ENCODE measurements at regions not wholly inside any gene's neighbourhood (a gene's known extent, or its start where the extent isn't known, plus 50 kb on each side); places are given as distances from the start of the nearest gene placed in this dataset.

DNA sequence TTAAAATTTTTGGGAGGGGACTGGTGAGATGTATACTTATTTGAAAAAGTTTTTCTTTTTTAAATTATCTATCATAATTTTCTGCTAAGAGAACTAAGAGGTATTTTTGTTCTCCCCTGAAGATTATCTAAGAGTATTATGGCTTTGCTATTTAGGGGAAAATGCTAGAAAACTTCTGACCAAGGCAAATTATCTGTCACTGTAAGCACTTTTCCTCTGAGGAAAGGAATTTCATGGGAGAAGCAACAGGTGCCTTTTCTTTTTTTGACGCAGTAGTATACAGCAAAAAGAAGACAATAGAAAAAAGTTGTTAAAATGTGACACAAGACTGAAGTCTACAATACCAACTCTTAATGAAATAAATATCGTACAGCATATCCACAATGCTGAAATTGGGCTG is 201.6 kb upstream of the NANOGP8 start:
- no peaks in the 10 kb centered on the region for H3K27me3 ChIP-seq (ENCODE audit: control insufficient read depth, insufficient read depth, low read length)
- no peak overlapping the region for H3K9ac ChIP-seq (ENCODE audit: insufficient read depth, low read length)
- no peak overlapping the region for H3K27ac ChIP-seq (ENCODE audit: insufficient read depth, low read length)
- no peaks in the 10 kb centered on the region for H3K36me3 ChIP-seq (ENCODE audit: control insufficient read depth, insufficient read depth, low read length)
- DNase-seq (ENCODE audit: low read depth in 2 of 2) = no peak
- no peaks in the 10 kb centered on the region for H3K79me2 ChIP-seq (ENCODE audit: control insufficient read depth, insufficient read depth, low read length)
- H2AFZ ChIP-seq (ENCODE audit: low read length) = no peak overlapping the region
- no peak for TF ChIP-seq EZH2 (IDR thresholded peaks at IDR 0.05; ENCODE audit: low read length, missing control alignments)
- H4K20me1 ChIP-seq (ENCODE audit: control insufficient read depth, extremely low read depth, insufficient read depth, low read length) = no peaks in the 10 kb centered on the region
- H3K9me3 ChIP-seq (ENCODE audit: control insufficient read depth, insufficient read depth, low read depth, low read length) = no peaks in the 10 kb centered on the region
- no peaks in the 10 kb centered on the region for H3K4me1 ChIP-seq (ENCODE audit: control insufficient read depth, extremely low read depth, insufficient read depth, low read length)
- no peak overlapping the region for H3K4me3 ChIP-seq (replicated peaks in 1 of 4; ENCODE audit: control extremely low read depth in 1 of 4, insufficient read depth in 1 of 4, low read depth in 3 of 4, low read length in 4 of 4)
- no peak overlapping the region for H3K4me2 ChIP-seq (ENCODE audit: extremely low read depth, insufficient read depth, low read length)

DNA sequence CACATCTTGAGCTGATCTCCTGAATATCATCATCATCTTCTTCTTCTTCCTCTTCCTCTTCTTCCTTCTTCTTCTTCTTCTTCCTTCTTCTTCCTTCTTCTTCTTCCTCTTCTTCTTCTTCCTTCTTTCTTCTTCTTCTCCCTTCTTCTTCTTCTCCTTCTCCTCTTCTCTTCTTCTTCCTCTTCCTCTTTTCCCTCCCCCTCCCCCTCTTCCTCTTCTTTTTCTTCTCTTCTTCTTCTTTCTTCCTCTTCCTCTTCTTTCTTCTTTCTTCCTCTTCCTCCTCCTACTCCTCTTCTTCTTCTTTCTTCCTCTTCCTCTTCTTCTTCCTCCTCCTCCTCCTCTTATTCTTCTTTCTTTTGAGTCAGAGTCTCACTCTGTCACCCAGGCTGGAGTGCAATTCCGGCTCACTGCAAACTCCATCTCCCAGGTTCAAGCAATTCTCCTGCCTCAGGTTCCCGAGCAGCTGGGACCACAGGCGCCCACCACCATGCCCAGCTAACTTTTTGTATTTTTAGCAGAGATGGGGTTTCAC is 197.9 kb upstream of the NANOGP8 start:
- H3K9ac ChIP-seq (ENCODE audit: insufficient read depth, low read length) = no peak overlapping the region
- H3K27me3 ChIP-seq (ENCODE audit: control insufficient read depth, insufficient read depth, low read length) = no peaks in the 10 kb centered on the region
- no peaks in the 10 kb centered on the region for H3K36me3 ChIP-seq (ENCODE audit: control insufficient read depth, insufficient read depth, low read length)
- no peak for DNase-seq (ENCODE audit: low read depth in 2 of 2)
- H3K4me1 ChIP-seq (ENCODE audit: control insufficient read depth, extremely low read depth, insufficient read depth, low read length) = no peaks in the 10 kb centered on the region
- H3K4me3 ChIP-seq (replicated peaks in 1 of 4; ENCODE audit: control extremely low read depth in 1 of 4, insufficient read depth in 1 of 4, low read depth in 3 of 4, low read length in 4 of 4) = no peak overlapping the region
- no peak overlapping the region for H2AFZ ChIP-seq (ENCODE audit: low read length)
- no peak overlapping the region for H3K4me2 ChIP-seq (ENCODE audit: extremely low read depth, insufficient read depth, low read length)
- no peaks in the 10 kb centered on the region for H4K20me1 ChIP-seq (ENCODE audit: control insufficient read depth, extremely low read depth, insufficient read depth, low read length)
- TF ChIP-seq EZH2 (IDR thresholded peaks at IDR 0.05; ENCODE audit: low read length, missing control alignments) = no peak
- no peak for TF ChIP-seq CTCF (conservative IDR thresholded peaks at IDR 0.05 in 1 of 2, IDR thresholded peaks at IDR 0.05 in 1 of 2; ENCODE audit: low read depth in 1 of 2, low read length in 2 of 2)
- no peaks in the 10 kb centered on the region for H3K79me2 ChIP-seq (ENCODE audit: control insufficient read depth, insufficient read depth, low read length)
- no peaks in the 10 kb centered on the region for H3K9me3 ChIP-seq (ENCODE audit: control insufficient read depth, insufficient read depth, low read depth, low read length)
- no peak overlapping the region for H3K27ac ChIP-seq (ENCODE audit: insufficient read depth, low read length)

DNA sequence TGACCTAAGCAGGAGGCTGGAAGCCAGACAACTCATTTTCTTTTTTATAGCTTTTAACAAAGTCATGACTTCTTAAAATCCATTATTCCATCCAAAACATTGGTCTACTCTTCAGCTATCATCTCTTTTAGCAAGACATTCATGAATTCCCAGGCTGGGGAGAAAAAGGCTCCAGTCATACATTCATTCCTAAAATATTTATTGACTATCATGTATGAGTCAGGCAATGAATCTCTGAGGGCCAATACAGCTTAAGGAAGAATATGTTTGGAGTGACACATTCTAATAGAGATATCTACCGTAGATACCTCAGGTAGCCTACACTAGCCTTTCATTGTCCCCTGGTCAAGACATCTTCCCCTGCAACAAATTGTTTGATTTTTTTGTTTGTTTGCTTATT is 196.4 kb upstream of the NANOGP8 start:
- H3K79me2 ChIP-seq (ENCODE audit: control insufficient read depth, insufficient read depth, low read length) = no peaks in the 10 kb centered on the region
- no peak overlapping the region for H3K9ac ChIP-seq (ENCODE audit: insufficient read depth, low read length)
- no peak overlapping the region for H3K27ac ChIP-seq (ENCODE audit: insufficient read depth, low read length)
- H3K4me3 ChIP-seq (replicated peaks in 1 of 4; ENCODE audit: control extremely low read depth in 1 of 4, insufficient read depth in 1 of 4, low read depth in 3 of 4, low read length in 4 of 4) = no peak overlapping the region
- H3K36me3 ChIP-seq (ENCODE audit: control insufficient read depth, insufficient read depth, low read length) = no peaks in the 10 kb centered on the region
- H2AFZ ChIP-seq (ENCODE audit: low read length) = no peak overlapping the region
- no peak overlapping the region for H3K4me2 ChIP-seq (ENCODE audit: extremely low read depth, insufficient read depth, low read length)
- H4K20me1 ChIP-seq (ENCODE audit: control insufficient read depth, extremely low read depth, insufficient read depth, low read length) = no peaks in the 10 kb centered on the region
- H3K4me1 ChIP-seq (ENCODE audit: control insufficient read depth, extremely low read depth, insufficient read depth, low read length) = no peaks in the 10 kb centered on the region
- peak; percentile 11 to 62 for DNase-seq (ENCODE audit: low read depth in 2 of 2)
- H3K9me3 ChIP-seq (ENCODE audit: control insufficient read depth, insufficient read depth, low read depth, low read length) = no peaks in the 10 kb centered on the region
- H3K27me3 ChIP-seq (ENCODE audit: control insufficient read depth, insufficient read depth, low read length) = no peaks in the 10 kb centered on the region
- TF ChIP-seq CTCF (conservative IDR thresholded peaks at IDR 0.05 in 1 of 2, IDR thresholded peaks at IDR 0.05 in 1 of 2; ENCODE audit: low read depth in 1 of 2, low read length in 2 of 2) (no peak), EZH2 (IDR thresholded peaks at IDR 0.05; ENCODE audit: low read length, missing control alignments) (no peak)
